ENCODE measurements at regions not wholly inside any gene's neighbourhood (a gene's known extent, or its start where the extent isn't known, plus 50 kb on each side); places are given as distances from the start of the nearest gene placed in this dataset.

DNA sequence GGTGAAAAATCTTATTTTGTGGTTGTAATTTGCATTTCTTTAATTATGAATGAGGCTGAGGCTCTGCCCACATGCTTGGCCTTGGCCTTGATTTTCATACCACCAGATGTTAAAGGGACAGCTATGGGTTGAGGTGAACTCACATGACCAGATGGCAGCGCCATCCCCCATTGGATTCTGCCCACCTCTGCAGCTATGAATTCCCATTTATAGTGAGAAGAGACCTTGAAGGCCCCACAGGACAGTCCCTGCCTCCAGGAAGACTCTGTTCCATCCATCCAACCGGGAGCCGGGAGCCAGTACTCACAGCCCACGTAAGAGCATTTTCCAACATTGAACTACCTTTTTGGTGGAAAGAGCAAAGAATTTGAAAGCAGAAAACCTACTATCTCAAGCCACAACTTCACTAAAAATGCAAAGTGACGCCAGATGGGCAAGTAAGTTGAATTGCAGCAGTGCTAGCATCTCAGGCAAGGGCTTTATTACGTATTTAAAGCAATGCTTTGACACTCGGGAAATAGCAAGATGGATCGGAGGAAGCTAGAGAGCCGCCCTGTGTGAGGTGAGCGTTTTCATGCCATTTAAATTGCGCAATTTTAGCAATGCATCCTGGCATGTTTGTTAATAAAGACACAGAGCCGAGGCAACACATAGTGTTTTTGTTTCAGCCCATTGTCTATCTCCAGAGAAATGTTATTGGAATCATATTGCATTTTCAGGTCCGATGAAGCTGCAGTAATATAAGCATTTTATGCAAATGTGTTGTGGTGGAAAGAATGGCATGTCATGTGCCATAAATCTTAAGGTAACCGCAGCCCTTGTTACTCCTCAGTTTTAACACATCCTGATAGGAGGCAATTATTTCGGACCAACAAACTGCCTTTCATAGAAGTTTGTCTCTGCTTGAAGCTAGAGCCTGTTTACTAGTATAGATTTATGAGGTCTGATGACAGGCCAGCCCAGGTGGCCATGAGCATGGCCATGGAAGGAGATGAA is 273.4 kb upstream of the TNRC6C start:
- TF ChIP-seq, protein P1, sequence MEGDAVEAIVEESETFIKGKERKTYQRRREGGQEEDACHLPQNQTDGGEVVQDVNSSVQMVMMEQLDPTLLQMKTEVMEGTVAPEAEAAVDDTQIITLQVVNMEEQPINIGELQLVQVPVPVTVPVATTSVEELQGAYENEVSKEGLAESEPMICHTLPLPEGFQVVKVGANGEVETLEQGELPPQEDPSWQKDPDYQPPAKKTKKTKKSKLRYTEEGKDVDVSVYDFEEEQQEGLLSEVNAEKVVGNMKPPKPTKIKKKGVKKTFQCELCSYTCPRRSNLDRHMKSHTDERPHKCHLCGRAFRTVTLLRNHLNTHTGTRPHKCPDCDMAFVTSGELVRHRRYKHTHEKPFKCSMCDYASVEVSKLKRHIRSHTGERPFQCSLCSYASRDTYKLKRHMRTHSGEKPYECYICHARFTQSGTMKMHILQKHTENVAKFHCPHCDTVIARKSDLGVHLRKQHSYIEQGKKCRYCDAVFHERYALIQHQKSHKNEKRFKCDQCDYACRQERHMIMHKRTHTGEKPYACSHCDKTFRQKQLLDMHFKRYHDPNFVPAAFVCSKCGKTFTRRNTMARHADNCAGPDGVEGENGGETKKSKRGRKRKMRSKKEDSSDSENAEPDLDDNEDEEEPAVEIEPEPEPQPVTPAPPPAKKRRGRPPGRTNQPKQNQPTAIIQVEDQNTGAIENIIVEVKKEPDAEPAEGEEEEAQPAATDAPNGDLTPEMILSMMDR (conservative IDR thresholded peaks at IDR 0.05): no peak
- TF ChIP-seq EZH2 (IDR thresholded peaks at IDR 0.05; ENCODE audit: low read depth): no peak
